ENCODE measurements at regions not wholly inside any gene's neighbourhood (a gene's known extent, or its start where the extent isn't known, plus 50 kb on each side); places are given as distances from the start of the nearest gene placed in this dataset.

DNA sequence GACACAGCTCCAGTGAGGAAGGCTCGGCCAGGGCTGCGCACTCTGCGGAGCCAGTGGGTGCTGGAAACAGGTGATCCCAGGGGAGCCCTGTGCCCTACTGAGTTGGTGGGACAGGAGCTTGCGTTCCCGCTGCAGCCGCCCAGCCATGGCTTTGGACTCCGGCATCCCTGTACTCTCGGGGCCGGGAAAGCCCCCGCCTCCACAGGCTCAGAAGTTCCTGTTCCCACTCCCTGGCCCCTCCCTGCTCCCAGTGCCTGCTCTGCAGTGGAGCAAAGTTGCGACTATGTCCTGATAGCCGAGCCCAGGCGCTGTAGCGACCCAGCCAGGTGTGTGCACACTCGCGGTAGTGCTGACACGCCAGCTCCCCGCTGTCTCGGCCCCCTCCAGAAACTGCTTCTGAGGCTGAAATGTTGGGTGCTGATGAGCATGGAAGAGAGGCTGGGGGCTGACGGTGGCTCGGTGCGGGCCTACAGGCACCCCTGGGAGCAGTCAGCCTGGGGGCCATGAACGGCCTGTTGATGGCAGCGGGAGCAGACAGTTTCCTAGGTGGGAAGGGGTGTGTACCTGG, 344.6 kb upstream of the MGAT4C start:
- no peak overlapping the region for H3K9ac ChIP-seq (ENCODE audit: low read length)
- no peaks in the 10 kb centered on the region for H3K27me3 ChIP-seq (replicated peaks in 1 of 4; ENCODE audit: control extremely low read depth in 1 of 4, control insufficient read depth in 3 of 4, insufficient read depth in 4 of 4, low read length in 3 of 4)
- peaks cover 0 to 19% (median 0%) of the 10 kb centered on the region in 3 donors for H3K9me3 ChIP-seq (ENCODE audit: control extremely low read depth in 1 of 3, control insufficient read depth in 2 of 3, insufficient read depth in 1 of 3, low read length in 2 of 3)
- H3K79me2 ChIP-seq (ENCODE audit: control insufficient read depth, insufficient read depth, low read length), result no peaks in the 10 kb centered on the region
- CTCF ChIA-PET, result no interaction called here
- H3K4me1 Mint-ChIP-seq, result no peaks in the 10 kb centered on the region
- H3K4me3 Mint-ChIP-seq, result no peak overlapping the region
- TF ChIP-seq, protein P1, sequence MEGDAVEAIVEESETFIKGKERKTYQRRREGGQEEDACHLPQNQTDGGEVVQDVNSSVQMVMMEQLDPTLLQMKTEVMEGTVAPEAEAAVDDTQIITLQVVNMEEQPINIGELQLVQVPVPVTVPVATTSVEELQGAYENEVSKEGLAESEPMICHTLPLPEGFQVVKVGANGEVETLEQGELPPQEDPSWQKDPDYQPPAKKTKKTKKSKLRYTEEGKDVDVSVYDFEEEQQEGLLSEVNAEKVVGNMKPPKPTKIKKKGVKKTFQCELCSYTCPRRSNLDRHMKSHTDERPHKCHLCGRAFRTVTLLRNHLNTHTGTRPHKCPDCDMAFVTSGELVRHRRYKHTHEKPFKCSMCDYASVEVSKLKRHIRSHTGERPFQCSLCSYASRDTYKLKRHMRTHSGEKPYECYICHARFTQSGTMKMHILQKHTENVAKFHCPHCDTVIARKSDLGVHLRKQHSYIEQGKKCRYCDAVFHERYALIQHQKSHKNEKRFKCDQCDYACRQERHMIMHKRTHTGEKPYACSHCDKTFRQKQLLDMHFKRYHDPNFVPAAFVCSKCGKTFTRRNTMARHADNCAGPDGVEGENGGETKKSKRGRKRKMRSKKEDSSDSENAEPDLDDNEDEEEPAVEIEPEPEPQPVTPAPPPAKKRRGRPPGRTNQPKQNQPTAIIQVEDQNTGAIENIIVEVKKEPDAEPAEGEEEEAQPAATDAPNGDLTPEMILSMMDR (IDR thresholded peaks at IDR 0.05), result no peak
- no peak for TF ChIP-seq EZH2 (IDR thresholded peaks at IDR 0.05; ENCODE audit: borderline replicate concordance, insufficient read depth, low read depth, low read length, poor library complexity, severe bottlenecking)
- H3K27me3 Mint-ChIP-seq, result no peaks in the 10 kb centered on the region
- intact Hi-C loops (cut with micrococcal nuclease), result no loop called here
- no peak overlapping the region for H3K27ac Mint-ChIP-seq
- H4K20me1 ChIP-seq (ENCODE audit: control insufficient read depth, insufficient read depth, low read length, poor library complexity, severe bottlenecking), result no peaks in the 10 kb centered on the region
- no peak overlapping the region for H2AFZ ChIP-seq (ENCODE audit: insufficient read depth, low read depth, low read length, poor library complexity, severe bottlenecking)
- POLR2A ChIA-PET, result no interaction called here
- H3K4me3 ChIP-seq (ENCODE audit: control extremely low read depth in 1 of 5, extremely low read depth in 1 of 5, insufficient read depth in 1 of 5, low read depth in 2 of 5, low read length in 4 of 5), result no peak overlapping the region
- H3K36me3 ChIP-seq (replicated peaks in 1 of 2; ENCODE audit: control extremely low read depth in 1 of 2, control insufficient read depth in 1 of 2, extremely low read depth in 1 of 2, insufficient read depth in 2 of 2, low read length in 1 of 2), result no peaks in the 10 kb centered on the region
- no peaks in the 10 kb centered on the region for H3K4me1 ChIP-seq (ENCODE audit: control insufficient read depth in 2 of 2, insufficient read depth in 2 of 2, low read length in 2 of 2)
- H3K27ac ChIP-seq (ENCODE audit: low read length in 2 of 2), result no peak overlapping the region
- ATAC-seq (ENCODE audit: low read depth), result no peak
- WGBS (ENCODE audit: insufficient coverage), result 97% methylated on average over 24 of the region's 24 CpGs
- H3K9me3 Mint-ChIP-seq (ENCODE audit: insufficient read depth), result peaks cover 2% of the 10 kb centered on the region
- no peak for DNase-seq
- H3K4me2 ChIP-seq (replicated peaks; ENCODE audit: low read depth, low read length, poor library complexity, severe bottlenecking), result no peak overlapping the region

DNA sequence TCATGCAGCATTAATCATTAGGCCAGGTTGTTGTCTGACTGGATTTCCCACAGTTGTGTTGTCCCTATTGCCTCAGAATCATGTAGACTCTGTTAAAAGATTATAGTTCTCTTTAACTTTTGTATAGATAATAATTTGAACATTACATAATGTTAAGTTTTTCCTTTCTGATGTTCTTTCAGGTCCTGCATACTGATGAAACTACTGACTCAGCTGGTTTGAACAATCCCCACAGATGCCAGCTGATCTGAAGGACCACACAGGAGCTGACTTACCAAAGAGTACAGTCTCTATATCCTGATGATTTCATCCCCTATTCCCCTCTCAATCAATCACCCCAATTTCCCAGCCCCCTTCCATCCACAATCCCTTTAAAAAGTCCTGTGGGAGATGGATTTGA, 341.2 kb upstream of the MGAT4C start:
- H3K4me1 ChIP-seq (ENCODE audit: control insufficient read depth in 2 of 2, insufficient read depth in 2 of 2, low read length in 2 of 2), result no peaks in the 10 kb centered on the region
- no peak overlapping the region for H3K9ac ChIP-seq (ENCODE audit: low read length)
- H4K20me1 ChIP-seq (ENCODE audit: control insufficient read depth, insufficient read depth, low read length, poor library complexity, severe bottlenecking), result no peaks in the 10 kb centered on the region
- intact Hi-C loops (cut with micrococcal nuclease), result no loop called here
- H2AFZ ChIP-seq (ENCODE audit: insufficient read depth, low read depth, low read length, poor library complexity, severe bottlenecking), result no peak overlapping the region
- Mint-ChIP-seq H3K9me3 (ENCODE audit: insufficient read depth) (peaks cover 2% of the 10 kb centered on the region), H3K27me3 (no peaks in the 10 kb centered on the region), H3K27ac (no peak overlapping the region), H3K4me1 (no peaks in the 10 kb centered on the region), H3K4me3 (no peak overlapping the region)
- no peak overlapping the region for H3K4me2 ChIP-seq (replicated peaks; ENCODE audit: low read depth, low read length, poor library complexity, severe bottlenecking)
- TF ChIP-seq EZH2 (IDR thresholded peaks at IDR 0.05; ENCODE audit: borderline replicate concordance, insufficient read depth, low read depth, low read length, poor library complexity, severe bottlenecking), result no peak
- TF ChIP-seq, protein P1 (IDR thresholded peaks at IDR 0.05), result no peak
- H3K36me3 ChIP-seq (replicated peaks in 1 of 2; ENCODE audit: control extremely low read depth in 1 of 2, control insufficient read depth in 1 of 2, extremely low read depth in 1 of 2, insufficient read depth in 2 of 2, low read length in 1 of 2), result no peaks in the 10 kb centered on the region
- H3K79me2 ChIP-seq (ENCODE audit: control insufficient read depth, insufficient read depth, low read length), result no peaks in the 10 kb centered on the region
- no peaks in the 10 kb centered on the region for H3K27me3 ChIP-seq (replicated peaks in 1 of 4; ENCODE audit: control extremely low read depth in 1 of 4, control insufficient read depth in 3 of 4, insufficient read depth in 4 of 4, low read length in 3 of 4)
- DNase-seq (no peak), ATAC-seq (ENCODE audit: low read depth) (no peak)
- ChIA-PET POLR2A (no interaction called here), CTCF (no interaction called here)
- H3K27ac ChIP-seq (ENCODE audit: low read length in 2 of 2), result no peak overlapping the region
- H3K9me3 ChIP-seq (ENCODE audit: control extremely low read depth in 1 of 3, control insufficient read depth in 2 of 3, insufficient read depth in 1 of 3, low read length in 2 of 3), result peaks cover 0 to 19% (median 0%) of the 10 kb centered on the region in 3 donors
- H3K4me3 ChIP-seq (ENCODE audit: control extremely low read depth in 1 of 5, extremely low read depth in 1 of 5, insufficient read depth in 1 of 5, low read depth in 2 of 5, low read length in 4 of 5), result no peak overlapping the region

Measured in B cell (primary cell).